Fibroblast of peridontal ligament (primary cell): ENCODE measurements at regions not wholly inside any gene's neighbourhood (a gene's known extent, or its start where the extent isn't known, plus 50 kb on each side); places are given as distances from the start of the nearest gene placed in this dataset.
"Not testable (repeated sequence)": the region's sequence is repeated elsewhere in the genome, so short reads cannot be mapped to it uniquely, and the experiment has no call there.

Experiments
- DNase-seq: peaks from one replicate; pipeline ENCODE4 v3.0.0-alpha.2; 2010; ENCODE audit errors: extremely low read depth

- no peak for DNase-seq
Measured at GRCh38 chr18:51522338-51522737, 324.9 kb upstream of the MEX3C start.

GRCh38 chr18:51522821-51523220, 325.3 kb upstream of the MEX3C start:
- DNase-seq: no peak

- no peak for DNase-seq
Measured at GRCh38 chr18:51523671-51524070, 326.2 kb upstream of the MEX3C start.

GRCh38 chr18:51525453-51526225, 328.2 kb upstream of the MEX3C start:
- no peak for DNase-seq

- no peak for DNase-seq
Measured at GRCh38 chr18:51527826-51528225, 330.3 kb upstream of the MEX3C start.

GRCh38 chr18:51531501-51531900, 334.0 kb upstream of the MEX3C start:
- no peak for DNase-seq

GRCh38 chr18:51537487-51537886, 340.0 kb upstream of the MEX3C start:
- DNase-seq: no peak

- DNase-seq: no peak
Measured at GRCh38 chr18:51540562-51540961, 343.1 kb upstream of the MEX3C start.

- DNase-seq: no peak
Measured at GRCh38 chr18:51541230-51541629, 343.7 kb upstream of the MEX3C start.

- DNase-seq: no peak
Measured at GRCh38 chr18:51543658-51544155, 346.2 kb upstream of the MEX3C start.

- DNase-seq: no peak
Measured at GRCh38 chr18:51545446-51545845, 348.0 kb upstream of the MEX3C start.

- DNase-seq: no peak
Measured at GRCh38 chr18:51559198-51559901, 361.9 kb upstream of the MEX3C start.

GRCh38 chr18:51559902-51560287, 362.4 kb upstream of the MEX3C start:
- no peak for DNase-seq

- DNase-seq: no peak
Measured at GRCh38 chr18:51561821-51562220, 364.3 kb upstream of the MEX3C start.

GRCh38 chr18:51562866-51563265, 365.4 kb upstream of the MEX3C start:
- no peak for DNase-seq

- no peak for DNase-seq
Measured at GRCh38 chr18:51563396-51563795, 365.9 kb upstream of the MEX3C start.

GRCh38 chr18:51568151-51568550, 370.7 kb upstream of the MEX3C start:
- no peak for DNase-seq

- no peak for DNase-seq
Measured at GRCh38 chr18:51569153-51569552, 371.7 kb upstream of the MEX3C start.

- DNase-seq: no peak
Measured at GRCh38 chr18:51569561-51569960, 372.1 kb upstream of the MEX3C start.

GRCh38 chr18:51570071-51570470, 372.6 kb upstream of the MEX3C start:
- not testable (repeated sequence) for DNase-seq

GRCh38 chr18:51573886-51574285, 376.4 kb upstream of the MEX3C start:
- DNase-seq: not testable (repeated sequence)

- DNase-seq: no peak
Measured at GRCh38 chr18:51575171-51575570, 377.7 kb upstream of the MEX3C start.

GRCh38 chr18:51578406-51578980, 381.0 kb upstream of the MEX3C start:
- no peak for DNase-seq
